ENCODE measurements at regions not wholly inside any gene's neighbourhood (a gene's known extent, or its start where the extent isn't known, plus 50 kb on each side); places are given as distances from the start of the nearest gene placed in this dataset.

DNA sequence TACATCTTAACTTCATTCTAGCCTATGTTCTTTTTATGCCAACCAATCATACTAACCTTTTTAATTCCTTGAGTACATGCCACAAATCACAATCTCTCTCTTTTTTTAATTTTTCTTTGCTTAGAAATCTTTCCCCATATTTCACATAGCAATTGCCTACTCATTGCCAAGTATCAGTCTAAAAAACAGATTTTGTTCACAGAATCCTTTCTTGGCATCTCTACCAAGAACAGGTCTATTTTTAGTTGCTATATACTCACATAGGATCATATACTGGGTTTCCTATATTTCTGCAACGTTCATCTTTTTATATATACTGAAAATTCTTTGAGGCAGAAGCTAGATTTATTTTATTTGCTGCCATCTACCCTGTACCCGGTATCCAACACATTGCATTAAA lies 292.1 kb downstream of the GASK1B start:
- no peaks in the 10 kb centered on the region for H3K27me3 ChIP-seq (ENCODE audit: low read length)
- no peak overlapping the region for H2AFZ ChIP-seq (ENCODE audit: low read depth, low read length, severe bottlenecking)
- no peaks in the 10 kb centered on the region for H3K79me2 ChIP-seq (ENCODE audit: insufficient read depth, low read length)
- H4K20me1 ChIP-seq (ENCODE audit: low read depth, low read length), result no peaks in the 10 kb centered on the region
- no peak overlapping the region for H3K4me3 ChIP-seq (ENCODE audit: insufficient read depth, low read length, poor library complexity, severe bottlenecking)
- H3K9me3 ChIP-seq (ENCODE audit: insufficient read depth, low read length), result no peaks in the 10 kb centered on the region
- H3K9me2 ChIP-seq (replicated peaks; ENCODE audit: insufficient read depth, low read length), result no peaks in the 10 kb centered on the region
- H3F3A ChIP-seq (ENCODE audit: insufficient read depth), result no peaks in the 10 kb centered on the region
- TF ChIP-seq EZH2phosphoT487 (conservative IDR thresholded peaks at IDR 0.05; ENCODE audit: low read length), result no peak
- TF ChIP-seq, protein P1, sequence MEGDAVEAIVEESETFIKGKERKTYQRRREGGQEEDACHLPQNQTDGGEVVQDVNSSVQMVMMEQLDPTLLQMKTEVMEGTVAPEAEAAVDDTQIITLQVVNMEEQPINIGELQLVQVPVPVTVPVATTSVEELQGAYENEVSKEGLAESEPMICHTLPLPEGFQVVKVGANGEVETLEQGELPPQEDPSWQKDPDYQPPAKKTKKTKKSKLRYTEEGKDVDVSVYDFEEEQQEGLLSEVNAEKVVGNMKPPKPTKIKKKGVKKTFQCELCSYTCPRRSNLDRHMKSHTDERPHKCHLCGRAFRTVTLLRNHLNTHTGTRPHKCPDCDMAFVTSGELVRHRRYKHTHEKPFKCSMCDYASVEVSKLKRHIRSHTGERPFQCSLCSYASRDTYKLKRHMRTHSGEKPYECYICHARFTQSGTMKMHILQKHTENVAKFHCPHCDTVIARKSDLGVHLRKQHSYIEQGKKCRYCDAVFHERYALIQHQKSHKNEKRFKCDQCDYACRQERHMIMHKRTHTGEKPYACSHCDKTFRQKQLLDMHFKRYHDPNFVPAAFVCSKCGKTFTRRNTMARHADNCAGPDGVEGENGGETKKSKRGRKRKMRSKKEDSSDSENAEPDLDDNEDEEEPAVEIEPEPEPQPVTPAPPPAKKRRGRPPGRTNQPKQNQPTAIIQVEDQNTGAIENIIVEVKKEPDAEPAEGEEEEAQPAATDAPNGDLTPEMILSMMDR (IDR thresholded peaks at IDR 0.05; ENCODE audit: insufficient read depth, low read length, poor library complexity, severe bottlenecking), result no peak
- no peaks in the 10 kb centered on the region for H3K36me3 ChIP-seq (ENCODE audit: low read length)
- H3K27ac ChIP-seq (ENCODE audit: low read depth, low read length), result no peak overlapping the region
- no peak overlapping the region for H3K9ac ChIP-seq (ENCODE audit: low read length)
- no peak overlapping the region for H3K4me2 ChIP-seq (ENCODE audit: low read depth, low read length, poor library complexity, severe bottlenecking)

DNA sequence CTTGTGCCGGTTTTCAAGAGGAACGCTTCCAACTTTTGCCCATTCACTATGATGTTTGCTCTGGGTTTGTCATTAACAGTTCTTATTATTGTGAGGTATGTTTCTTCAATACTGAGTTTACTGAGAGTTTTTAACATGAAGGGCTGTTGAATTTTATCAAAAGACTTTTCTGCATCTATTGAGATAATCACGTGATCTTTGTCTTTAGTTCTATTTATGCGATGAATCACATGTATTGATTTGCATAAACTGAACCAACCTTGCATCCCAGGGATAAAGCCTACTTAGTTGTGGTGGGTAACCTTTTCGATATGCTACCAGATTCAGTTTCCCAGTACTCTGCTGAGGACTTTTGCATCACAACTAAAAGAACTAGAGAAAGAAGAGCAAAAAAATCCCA lies 318.0 kb downstream of the GASK1B start:
- Histone ChIP-seq H3K36me3 (ENCODE audit: low read length) (no peaks in the 10 kb centered on the region), H3K9me3 (ENCODE audit: insufficient read depth, low read length) (no peaks in the 10 kb centered on the region), H3K9me2 (replicated peaks; ENCODE audit: insufficient read depth, low read length) (no peaks in the 10 kb centered on the region), H4K20me1 (ENCODE audit: low read depth, low read length) (no peaks in the 10 kb centered on the region), H3K27me3 (ENCODE audit: low read length) (no peaks in the 10 kb centered on the region), H3K79me2 (ENCODE audit: insufficient read depth, low read length) (no peaks in the 10 kb centered on the region), H3K4me3 (ENCODE audit: insufficient read depth, low read length, poor library complexity, severe bottlenecking) (no peak overlapping the region), H3K9ac (ENCODE audit: low read length) (no peak overlapping the region), H3K27ac (ENCODE audit: low read depth, low read length) (no peak overlapping the region), H3F3A (ENCODE audit: insufficient read depth) (no peaks in the 10 kb centered on the region), H3K4me2 (ENCODE audit: low read depth, low read length, poor library complexity, severe bottlenecking) (no peak overlapping the region), H2AFZ (ENCODE audit: low read depth, low read length, severe bottlenecking) (no peak overlapping the region)
- TF ChIP-seq EZH2phosphoT487 (conservative IDR thresholded peaks at IDR 0.05; ENCODE audit: low read length), result no peak

DNA sequence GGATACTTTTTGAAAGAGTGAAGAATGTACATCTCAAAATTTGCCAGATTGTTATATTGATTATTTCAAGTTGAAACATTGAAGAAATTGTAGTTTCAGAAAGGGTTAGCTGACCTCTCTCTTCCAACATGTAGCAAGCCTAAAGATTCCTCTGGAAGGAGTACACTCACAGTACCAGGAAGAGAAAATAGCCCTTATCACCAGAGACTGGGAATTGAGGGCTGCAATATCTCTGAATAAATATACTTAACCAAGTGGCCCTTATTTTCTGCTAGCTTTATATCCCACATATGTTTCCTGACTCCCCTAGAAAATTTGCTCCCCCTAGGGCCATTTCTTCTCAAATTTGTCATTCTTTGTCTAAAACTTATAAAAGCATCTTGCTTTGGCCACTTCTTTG lies 332.2 kb downstream of the GASK1B start:
- Histone ChIP-seq H3K9me3 (ENCODE audit: insufficient read depth, low read length) (no peaks in the 10 kb centered on the region), H3K4me2 (ENCODE audit: low read depth, low read length, poor library complexity, severe bottlenecking) (no peak overlapping the region), H3K27me3 (ENCODE audit: low read length) (no peaks in the 10 kb centered on the region), H3K36me3 (ENCODE audit: low read length) (no peaks in the 10 kb centered on the region), H4K20me1 (ENCODE audit: low read depth, low read length) (no peaks in the 10 kb centered on the region), H3K79me2 (ENCODE audit: insufficient read depth, low read length) (no peaks in the 10 kb centered on the region), H3K27ac (ENCODE audit: low read depth, low read length) (no peak overlapping the region), H3K4me3 (ENCODE audit: insufficient read depth, low read length, poor library complexity, severe bottlenecking) (no peak overlapping the region), H3F3A (ENCODE audit: insufficient read depth) (no peaks in the 10 kb centered on the region), H3K9ac (ENCODE audit: low read length) (no peak overlapping the region), H3K9me2 (replicated peaks; ENCODE audit: insufficient read depth, low read length) (no peaks in the 10 kb centered on the region), H2AFZ (ENCODE audit: low read depth, low read length, severe bottlenecking) (no peak overlapping the region)
- TF ChIP-seq EZH2phosphoT487 (conservative IDR thresholded peaks at IDR 0.05; ENCODE audit: low read length), result no peak
- TF ChIP-seq, protein P1 (IDR thresholded peaks at IDR 0.05; ENCODE audit: insufficient read depth, low read length, poor library complexity, severe bottlenecking), result no peak

DNA sequence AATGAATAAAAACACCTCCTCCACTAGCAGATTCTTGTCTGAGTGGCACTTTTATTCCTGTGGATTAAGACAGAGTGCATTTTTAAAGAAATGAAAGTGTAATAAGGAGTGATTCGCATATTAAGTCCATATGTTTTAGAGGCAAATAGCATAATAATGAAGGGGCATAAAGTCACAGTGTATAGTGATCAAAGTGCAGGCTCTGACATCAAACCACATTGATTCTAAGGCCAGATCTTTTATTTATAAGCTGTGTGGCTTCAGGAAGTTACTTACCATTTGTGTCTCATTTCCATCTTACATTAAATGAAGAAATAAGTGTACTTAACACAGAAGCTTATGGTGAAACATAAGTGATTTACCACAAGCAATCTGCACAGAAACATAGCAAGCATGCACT lies 332.8 kb downstream of the GASK1B start:
- no peak overlapping the region for H3K9ac ChIP-seq (ENCODE audit: low read length)
- no peaks in the 10 kb centered on the region for H4K20me1 ChIP-seq (ENCODE audit: low read depth, low read length)
- no peaks in the 10 kb centered on the region for H3K36me3 ChIP-seq (ENCODE audit: low read length)
- no peak overlapping the region for H3K4me2 ChIP-seq (ENCODE audit: low read depth, low read length, poor library complexity, severe bottlenecking)
- H3K27me3 ChIP-seq (ENCODE audit: low read length), result no peaks in the 10 kb centered on the region
- H3K9me2 ChIP-seq (replicated peaks; ENCODE audit: insufficient read depth, low read length), result no peaks in the 10 kb centered on the region
- no peaks in the 10 kb centered on the region for H3K9me3 ChIP-seq (ENCODE audit: insufficient read depth, low read length)
- H3K27ac ChIP-seq (ENCODE audit: low read depth, low read length), result no peak overlapping the region
- no peaks in the 10 kb centered on the region for H3F3A ChIP-seq (ENCODE audit: insufficient read depth)
- H3K79me2 ChIP-seq (ENCODE audit: insufficient read depth, low read length), result no peaks in the 10 kb centered on the region
- H3K4me3 ChIP-seq (ENCODE audit: insufficient read depth, low read length, poor library complexity, severe bottlenecking), result no peak overlapping the region
- TF ChIP-seq EZH2phosphoT487 (conservative IDR thresholded peaks at IDR 0.05; ENCODE audit: low read length), result no peak
- TF ChIP-seq, protein P1 (IDR thresholded peaks at IDR 0.05; ENCODE audit: insufficient read depth, low read length, poor library complexity, severe bottlenecking), result no peak
- H2AFZ ChIP-seq (ENCODE audit: low read depth, low read length, severe bottlenecking), result no peak overlapping the region

Data from SU-DHL-6 (cell line).